Kidney (tissue), 13 donors: ENCODE measurements at regions not wholly inside any gene's neighbourhood (a gene's known extent, or its start where the extent isn't known, plus 50 kb on each side); places are given as distances from the start of the nearest gene placed in this dataset.
"Not testable (repeated sequence)": the region's sequence is repeated elsewhere in the genome, so short reads cannot be mapped to it uniquely, and the experiment has no call there.

ENCODE experiments used
- DNase-seq, 5 donors: peaks; one replicate each; pipeline ENCODE4 v3.0.0-alpha.2; 2013 to 2020
- FAIRE-seq: peaks from 2 replicates; lab custom pipeline; 2012; peaks lifted over from hg19 to GRCh38; lab: Jason Lieb, UNC
- H3K27ac ChIP-seq, 2 donors: one replicate each; pipeline ENCODE4 v1.7.0; 2013; ENCODE audit warnings: low read depth in 2 of 2, low read length in 2 of 2, inconsistent platforms in 1 of 2
- H3K27me3 ChIP-seq: one replicate; pipeline ENCODE4 v1.7.1; 2013; ENCODE audit warnings: low read length, inconsistent platforms; ENCODE audit not compliant: control insufficient read depth, insufficient read depth
- H3K36me3 ChIP-seq, 3 donors: one replicate each; pipeline versions ENCODE4 v1.7.0 to v1.7.1; 2013; ENCODE audit warnings: low read length in 3 of 3, control low read depth in 1 of 3, inconsistent platforms in 1 of 3; ENCODE audit not compliant: insufficient read depth in 3 of 3, control insufficient read depth in 2 of 3
- H3K4me1 ChIP-seq, 3 donors: one replicate each; pipeline versions ENCODE4 v1.7.0 to v1.7.1; 2013; ENCODE audit warnings: low read length in 3 of 3, inconsistent platforms in 1 of 3, low read depth in 1 of 3; ENCODE audit not compliant: control insufficient read depth in 2 of 3, insufficient read depth in 2 of 3
- H3K4me3 ChIP-seq, 3 donors: one replicate each; pipeline versions ENCODE4 v1.7.0 to v1.8.1; 2013; ENCODE audit warnings: low read length in 3 of 3, control low read depth in 1 of 3, inconsistent platforms in 1 of 3
- H3K9ac ChIP-seq, 3 donors: one replicate each; pipeline versions ENCODE4 v1.7.0 to v1.7.1; 2013; ENCODE audit warnings: low read length in 3 of 3, control low read depth in 1 of 3, inconsistent platforms in 1 of 3
- H3K9me3 ChIP-seq, 3 donors: one replicate each; pipeline versions ENCODE4 v1.7.0 to v1.7.1; 2013; ENCODE audit warnings: low read length in 3 of 3, control low read depth in 1 of 3, inconsistent platforms in 1 of 3; ENCODE audit not compliant: control insufficient read depth in 2 of 3, insufficient read depth in 1 of 3
- CTCF ChIP-seq: IDR thresholded peaks from 3 replicates; pipeline ENCODE4 v1.5.1; 2012; ENCODE audit warnings: mild to moderate bottlenecking, moderate library complexity, borderline replicate concordance; ENCODE audit not compliant: insufficient read depth; ENCODE audit errors: extremely low read depth
- intact Hi-C: fragments of 100-400 bp; cut with DNase I; formaldehyde crosslinking; loops from one replicate; pipeline ENCODE4 v1.11.1; 2022
- donor health status: control.
- donor health status: control.
- donor health status: control.
- donor health status: control.
- donor health status: control.
- donor health status: DM: yes; HTN: yes; CAD: no.
- donor health status: Normal renal cell carcinoma (clear cell type).

GRCh38 chr16:29117631-29118030 is 132.8 kb downstream of the LAT start:
- no peaks in the 10 kb centered on the region for H3K9me3 ChIP-seq
- DNase-seq (no peak), FAIRE-seq (no peak)
- no peak for TF ChIP-seq CTCF
- H3K4me1 ChIP-seq = peaks cover 0 to 8% (median 4%) of the 10 kb centered on the region in 3 donors
- no peak overlapping the region for H3K9ac ChIP-seq
- H3K27ac ChIP-seq = no peak overlapping the region
- H3K27me3 ChIP-seq = no peaks in the 10 kb centered on the region
- no peaks in the 10 kb centered on the region for H3K36me3 ChIP-seq
- intact Hi-C loops = no loop called here
- H3K4me3 ChIP-seq = no peak overlapping the region

- intact Hi-C loops = no loop called here
- H3K9ac ChIP-seq = no peak overlapping the region
- no peak overlapping the region for H3K4me3 ChIP-seq
- TF ChIP-seq CTCF = no peak
- DNase-seq (no peak), FAIRE-seq (no peak)
- H3K36me3 ChIP-seq = no peaks in the 10 kb centered on the region
- H3K4me1 ChIP-seq = peaks cover 0 to 8% (median 4%) of the 10 kb centered on the region in 3 donors
- no peak overlapping the region for H3K27ac ChIP-seq
- no peaks in the 10 kb centered on the region for H3K27me3 ChIP-seq
- no peaks in the 10 kb centered on the region for H3K9me3 ChIP-seq
These were observed 132.1 kb downstream of the LAT start for GRCh38 chr16:29116980-29117379.

GRCh38 chr16:29116207-29116606 is 131.4 kb downstream of the LAT start:
- H3K9me3 ChIP-seq, H3K9ac ChIP-seq, H3K4me3 ChIP-seq, H3K27me3 ChIP-seq, DNase-seq, intact Hi-C loops, FAIRE-seq, H3K4me1 ChIP-seq, H3K36me3 ChIP-seq, H3K27ac ChIP-seq: not testable (repeated sequence)

- H3K27me3 ChIP-seq, H3K9me3 ChIP-seq, H3K4me3 ChIP-seq, DNase-seq, intact Hi-C loops, FAIRE-seq, H3K27ac ChIP-seq, H3K9ac ChIP-seq, H3K4me1 ChIP-seq, H3K36me3 ChIP-seq: not testable (repeated sequence)
These were observed 130.9 kb downstream of the LAT start for GRCh38 chr16:29115802-29116141.
